OCI-LY1 (cell line): ENCODE measurements at regions not wholly inside any gene's neighbourhood (a gene's known extent, or its start where the extent isn't known, plus 50 kb on each side); places are given as distances from the start of the nearest gene placed in this dataset.

Experiments
- H2AFZ ChIP-seq: fragments of 200-600 bp; sonication (generic), shearing (Covaris generic); 2 replicates; pipeline ENCODE4 v1.6.0; 2014; ENCODE audit warnings: antibody characterized with exemption, mild to moderate bottlenecking, low read length
- H3F3A ChIP-seq: fragments of 200-600 bp; sonication (generic), shearing (Covaris generic); 2 replicates; pipeline ENCODE4 v1.6.0; 2014; ENCODE audit warnings: mild to moderate bottlenecking, antibody characterized with exemption, low read length, moderate library complexity; ENCODE audit not compliant: insufficient read depth
- H3K27ac ChIP-seq: fragments of 200-600 bp; sonication (generic); 2 replicates; pipeline ENCODE4 v1.5.1; 2014; ENCODE audit warnings: low read length, mixed run types, mild to moderate bottlenecking, low read depth; ENCODE audit not compliant: poor library complexity, severe bottlenecking
- H3K27me3 ChIP-seq: fragments of 200-600 bp; sonication (generic); 2 replicates; pipeline ENCODE4 v1.6.0; 2014; ENCODE audit warnings: antibody characterized with exemption, mild to moderate bottlenecking, low read length, moderate library complexity; ENCODE audit not compliant: insufficient read depth
- H3K36me3 ChIP-seq: fragments of 200-600 bp; sonication (generic); 2 replicates; pipeline ENCODE4 v1.6.1; 2014; ENCODE audit warnings: mild to moderate bottlenecking, antibody characterized with exemption, low read length, moderate library complexity, mixed read lengths; ENCODE audit not compliant: insufficient read depth
- H3K4me1 ChIP-seq: fragments of 200-600 bp; sonication (generic); 2 replicates; pipeline ENCODE4 v1.5.1; 2014; ENCODE audit warnings: mild to moderate bottlenecking, low read length, moderate library complexity; ENCODE audit not compliant: insufficient read depth, severe bottlenecking
- H3K4me2 ChIP-seq: fragments of 200-600 bp; sonication (generic), shearing (Covaris generic); 2 replicates; pipeline ENCODE4 v1.6.1; 2014; ENCODE audit warnings: low read length
- H3K4me3 ChIP-seq: fragments of 200-600 bp; sonication (generic); 2 replicates; pipeline ENCODE4 v1.5.1; 2014; ENCODE audit warnings: low read length, low read depth, mild to moderate bottlenecking, mixed read lengths; ENCODE audit not compliant: poor library complexity, severe bottlenecking
- H3K79me2 ChIP-seq: fragments of 200-600 bp; shearing (Covaris generic); 2 replicates; pipeline ENCODE4 v1.6.1; 2016; ENCODE audit warnings: mixed run types, low read length, mixed read lengths; ENCODE audit not compliant: insufficient read depth
- H3K9ac ChIP-seq: fragments of 200-600 bp; sonication (generic), shearing (Covaris generic); 2 replicates; pipeline ENCODE4 v1.6.1; 2014; ENCODE audit warnings: mild to moderate bottlenecking, low read length, mixed read lengths
- H3K9me2 ChIP-seq: fragments of 200-600 bp; sonication (generic), shearing (Covaris generic); 2 replicates; pipeline ENCODE4 v1.6.1; 2014; ENCODE audit warnings: low read depth, mild to moderate bottlenecking, low read length, mixed read lengths
- H3K9me3 ChIP-seq: fragments of 200-600 bp; shearing (Covaris generic); 2 replicates; pipeline ENCODE4 v1.6.1; 2014; ENCODE audit warnings: low read length, mixed read lengths
- H4K20me1 ChIP-seq: fragments of 200-600 bp; sonication (generic), shearing (Covaris generic); 2 replicates; pipeline ENCODE4 v1.6.0; 2016; ENCODE audit warnings: mild to moderate bottlenecking, low read length; ENCODE audit not compliant: insufficient read depth
- EZH2 ChIP-seq: fragments of 200-600 bp; sonication (generic), shearing (Covaris generic); IDR thresholded peaks from 2 replicates; pipeline ENCODE4 v1.8.0; 2017; ENCODE audit warnings: borderline replicate concordance, mixed run types, mild to moderate bottlenecking, antibody characterized with exemption, low read length, moderate library complexity, mixed read lengths
- TF ChIP-seq, protein P1 (sequence below): fragments of 200-600 bp; sonication (generic), shearing (Covaris generic); IDR thresholded peaks from 2 replicates; pipeline ENCODE4 v1.5.1; 2017; ENCODE audit warnings: mild to moderate bottlenecking, antibody characterized with exemption, low read length, moderate library complexity, mixed read lengths

DNA sequence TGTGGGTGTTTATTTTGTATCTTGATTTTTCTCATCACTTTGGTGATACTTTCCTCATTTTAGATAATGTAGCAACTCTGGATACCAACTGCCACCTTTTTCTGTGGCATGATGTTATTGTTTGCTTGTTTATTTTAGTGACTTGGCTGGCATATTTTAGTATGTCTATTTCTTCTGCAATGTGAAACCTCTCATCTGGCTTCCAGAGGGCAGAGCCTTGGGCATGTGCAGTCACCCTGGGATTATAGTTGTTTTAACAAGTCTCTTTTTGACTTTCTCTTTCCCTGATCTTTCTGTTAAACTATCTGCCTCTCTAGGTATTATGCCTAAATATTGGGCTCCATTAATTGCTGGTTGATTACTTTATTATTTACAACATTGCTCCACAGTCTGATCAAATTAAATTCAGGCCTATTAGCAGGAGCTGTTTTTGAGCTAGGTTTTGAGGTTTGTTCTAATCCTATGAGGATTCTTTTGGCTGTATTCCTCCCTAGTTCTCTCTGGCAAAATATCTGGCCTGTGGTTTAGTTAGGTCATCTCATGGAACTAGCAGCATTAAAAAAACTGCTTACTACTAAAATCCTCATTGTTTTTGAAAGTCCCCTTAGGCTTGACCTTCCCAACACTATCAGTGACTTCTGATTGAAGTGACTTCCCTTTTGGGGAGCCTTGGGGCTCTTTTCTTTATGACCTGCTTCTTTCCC is 86.4 kb upstream of the FAM78B start:
- Histone ChIP-seq H3K27ac (no peak overlapping the region), H3K4me1 (no peaks in the 10 kb centered on the region), H3K4me3 (no peak overlapping the region), H3K9me2 (no peaks in the 10 kb centered on the region), H3K36me3 (no peaks in the 10 kb centered on the region), H3K79me2 (no peaks in the 10 kb centered on the region), H3K9me3 (no peaks in the 10 kb centered on the region), H4K20me1 (no peaks in the 10 kb centered on the region), H3K27me3 (no peaks in the 10 kb centered on the region), H3K4me2 (no peak overlapping the region), H3K9ac (no peak overlapping the region), H3F3A (no peaks in the 10 kb centered on the region), H2AFZ (no peak overlapping the region)
- no peak for TF ChIP-seq EZH2
- TF ChIP-seq, protein P1, sequence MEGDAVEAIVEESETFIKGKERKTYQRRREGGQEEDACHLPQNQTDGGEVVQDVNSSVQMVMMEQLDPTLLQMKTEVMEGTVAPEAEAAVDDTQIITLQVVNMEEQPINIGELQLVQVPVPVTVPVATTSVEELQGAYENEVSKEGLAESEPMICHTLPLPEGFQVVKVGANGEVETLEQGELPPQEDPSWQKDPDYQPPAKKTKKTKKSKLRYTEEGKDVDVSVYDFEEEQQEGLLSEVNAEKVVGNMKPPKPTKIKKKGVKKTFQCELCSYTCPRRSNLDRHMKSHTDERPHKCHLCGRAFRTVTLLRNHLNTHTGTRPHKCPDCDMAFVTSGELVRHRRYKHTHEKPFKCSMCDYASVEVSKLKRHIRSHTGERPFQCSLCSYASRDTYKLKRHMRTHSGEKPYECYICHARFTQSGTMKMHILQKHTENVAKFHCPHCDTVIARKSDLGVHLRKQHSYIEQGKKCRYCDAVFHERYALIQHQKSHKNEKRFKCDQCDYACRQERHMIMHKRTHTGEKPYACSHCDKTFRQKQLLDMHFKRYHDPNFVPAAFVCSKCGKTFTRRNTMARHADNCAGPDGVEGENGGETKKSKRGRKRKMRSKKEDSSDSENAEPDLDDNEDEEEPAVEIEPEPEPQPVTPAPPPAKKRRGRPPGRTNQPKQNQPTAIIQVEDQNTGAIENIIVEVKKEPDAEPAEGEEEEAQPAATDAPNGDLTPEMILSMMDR, result no peak

DNA sequence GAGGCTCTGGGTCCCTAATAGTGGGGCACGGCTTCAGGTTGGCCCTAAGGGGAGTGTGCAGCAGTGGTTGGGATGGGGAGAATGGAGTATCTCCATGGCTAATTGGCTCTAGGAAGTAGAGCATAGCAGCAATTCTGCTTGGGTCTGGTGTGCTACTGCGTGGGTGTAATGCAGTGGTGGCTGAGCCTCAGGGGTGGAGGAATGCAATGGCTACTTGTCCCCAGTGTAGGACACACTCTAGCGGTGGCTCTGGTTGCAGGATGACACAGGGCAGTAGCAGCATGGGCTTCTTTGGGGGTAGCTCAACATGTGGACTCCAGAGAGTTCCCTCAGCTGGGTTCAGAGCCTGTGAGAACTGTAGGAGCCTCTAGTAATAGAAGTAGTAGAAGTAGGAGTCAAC is 91.2 kb upstream of the FAM78B start:
- Histone ChIP-seq H3K9me2 (no peaks in the 10 kb centered on the region), H3K79me2 (no peaks in the 10 kb centered on the region), H3K4me2 (no peak overlapping the region), H3K36me3 (no peaks in the 10 kb centered on the region), H2AFZ (no peak overlapping the region), H3K9me3 (no peaks in the 10 kb centered on the region), H3K4me1 (no peaks in the 10 kb centered on the region), H3K27me3 (no peaks in the 10 kb centered on the region), H3F3A (no peaks in the 10 kb centered on the region), H3K27ac (no peak overlapping the region), H3K4me3 (no peak overlapping the region), H3K9ac (no peak overlapping the region), H4K20me1 (no peaks in the 10 kb centered on the region)
- TF ChIP-seq, protein P1, result no peak
- TF ChIP-seq EZH2, result no peak

DNA sequence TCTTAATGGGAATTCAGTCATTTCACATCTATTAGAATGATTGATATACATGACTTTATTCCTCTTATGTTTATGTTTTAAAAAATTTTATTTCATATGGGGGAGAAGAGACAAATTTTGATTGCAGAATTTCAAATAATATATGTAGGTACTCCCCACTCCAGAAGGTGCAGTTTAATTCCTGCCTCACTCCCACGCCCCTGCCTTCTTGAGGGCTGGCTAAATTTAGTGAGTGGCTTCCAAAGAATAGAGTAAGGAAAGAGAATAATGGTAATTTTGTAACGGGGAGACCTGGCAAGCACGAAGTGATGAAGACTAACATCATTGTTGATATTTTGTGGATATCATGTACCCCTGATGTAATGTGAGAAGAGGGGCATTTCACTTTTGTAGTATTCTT is 94.7 kb upstream of the FAM78B start:
- Histone ChIP-seq H3K27me3 (no peaks in the 10 kb centered on the region), H3K9ac (no peak overlapping the region), H3K36me3 (no peaks in the 10 kb centered on the region), H3K4me2 (no peak overlapping the region), H3K4me3 (no peak overlapping the region), H2AFZ (no peak overlapping the region), H3K79me2 (no peaks in the 10 kb centered on the region), H3F3A (no peaks in the 10 kb centered on the region), H3K9me3 (no peaks in the 10 kb centered on the region), H4K20me1 (no peaks in the 10 kb centered on the region), H3K9me2 (no peaks in the 10 kb centered on the region), H3K4me1 (no peaks in the 10 kb centered on the region), H3K27ac (no peak overlapping the region)
- no peak for TF ChIP-seq EZH2
- TF ChIP-seq, protein P1, result no peak
